ENCODE measurements at regions not wholly inside any gene's neighbourhood (a gene's known extent, or its start where the extent isn't known, plus 50 kb on each side); places are given as distances from the start of the nearest gene placed in this dataset.
"Not testable (repeated sequence)": the region's sequence is repeated elsewhere in the genome, so short reads cannot be mapped to it uniquely, and the experiment has no call there.

DNA sequence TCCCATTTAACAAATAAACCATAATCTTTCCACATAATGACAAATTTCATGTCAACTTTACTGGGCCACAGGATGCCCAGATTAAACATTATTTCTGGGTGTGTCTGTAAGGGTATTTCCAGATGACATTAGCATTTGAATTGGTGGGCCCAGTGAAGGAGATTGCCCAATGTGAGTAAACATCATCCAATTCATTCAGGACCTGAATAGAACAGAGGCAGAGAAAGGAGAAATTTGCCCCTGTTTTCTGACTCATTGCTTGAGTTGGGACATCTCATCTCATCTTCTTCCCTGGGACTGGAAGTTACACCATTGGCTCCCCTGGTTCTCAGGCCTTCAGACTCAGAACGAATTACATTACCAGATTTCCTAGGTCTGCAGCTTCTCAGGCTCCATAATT is 142.9 kb downstream of the TPBG start:
- Mint-ChIP-seq H3K4me1 (ENCODE audit: low read depth, unreplicated experiment) (peaks cover 4% of the 10 kb centered on the region), H3K9me3 (ENCODE audit: unreplicated experiment) (no peaks in the 10 kb centered on the region), H3K4me3 (ENCODE audit: unreplicated experiment) (no peak overlapping the region), H3K27ac (ENCODE audit: unreplicated experiment) (no peak overlapping the region), H3K36me3 (ENCODE audit: unreplicated experiment) (no peaks in the 10 kb centered on the region), H3K27me3 (ENCODE audit: unreplicated experiment) (peaks cover 2% of the 10 kb centered on the region)
- no peak for TF ChIP-seq CTCF (IDR thresholded peaks at IDR 0.05; ENCODE audit: partially characterized antibody, unreplicated experiment)
- no peak for DNase-seq

DNA sequence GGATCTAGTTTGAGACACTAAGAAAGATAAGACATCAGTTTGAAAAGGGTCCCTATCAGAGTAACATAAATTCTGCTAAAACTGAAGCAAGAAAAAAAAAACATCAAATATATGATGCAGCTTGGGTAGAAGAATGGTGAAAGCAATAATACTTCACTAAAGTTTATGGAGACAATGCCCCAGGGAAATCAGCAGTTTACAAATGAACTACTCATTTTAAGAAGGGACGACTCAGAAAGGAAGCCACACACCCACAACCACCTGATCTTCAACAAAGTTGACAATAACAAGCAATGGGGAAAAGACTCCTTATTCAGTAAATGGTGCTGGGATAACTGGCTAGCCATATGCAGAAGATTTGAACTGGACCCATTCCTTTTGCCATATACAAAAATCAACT is 143.5 kb downstream of the TPBG start:
- H3K9me3 Mint-ChIP-seq (ENCODE audit: unreplicated experiment) = no peaks in the 10 kb centered on the region
- H3K36me3 Mint-ChIP-seq (ENCODE audit: unreplicated experiment) = no peaks in the 10 kb centered on the region
- H3K4me1 Mint-ChIP-seq (ENCODE audit: low read depth, unreplicated experiment) = peaks cover 4% of the 10 kb centered on the region
- TF ChIP-seq CTCF (IDR thresholded peaks at IDR 0.05; ENCODE audit: partially characterized antibody, unreplicated experiment) = no peak
- H3K27ac Mint-ChIP-seq (ENCODE audit: unreplicated experiment) = no peak overlapping the region
- no peak for DNase-seq
- no peak overlapping the region for H3K4me3 Mint-ChIP-seq (ENCODE audit: unreplicated experiment)
- peaks cover 2% of the 10 kb centered on the region for H3K27me3 Mint-ChIP-seq (ENCODE audit: unreplicated experiment)

DNA sequence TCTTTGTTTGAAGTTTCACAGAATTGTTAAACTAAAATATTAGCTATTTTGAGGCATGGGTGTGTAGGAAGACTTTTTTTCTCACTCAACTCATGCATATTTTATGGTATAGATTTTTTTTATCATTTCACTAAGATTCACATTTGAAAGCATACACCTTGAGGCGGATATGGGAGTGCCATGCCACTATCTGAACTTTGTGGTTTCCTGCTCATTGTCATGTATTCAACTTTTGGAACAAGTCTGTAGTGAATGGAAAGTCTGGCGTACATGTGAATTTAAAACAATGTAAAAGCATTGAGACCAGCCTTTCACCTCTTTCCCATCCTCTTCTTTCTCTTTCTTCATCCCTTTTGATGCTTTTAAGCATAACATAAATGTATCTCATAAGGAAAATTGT is 147.9 kb downstream of the TPBG start:
- peaks cover 2% of the 10 kb centered on the region for H3K27me3 Mint-ChIP-seq (ENCODE audit: unreplicated experiment)
- TF ChIP-seq CTCF (IDR thresholded peaks at IDR 0.05; ENCODE audit: partially characterized antibody, unreplicated experiment) = no peak
- H3K27ac Mint-ChIP-seq (ENCODE audit: unreplicated experiment) = no peak overlapping the region
- no peaks in the 10 kb centered on the region for H3K9me3 Mint-ChIP-seq (ENCODE audit: unreplicated experiment)
- no peak overlapping the region for H3K4me3 Mint-ChIP-seq (ENCODE audit: unreplicated experiment)
- DNase-seq = no peak
- peaks cover 4% of the 10 kb centered on the region for H3K4me1 Mint-ChIP-seq (ENCODE audit: low read depth, unreplicated experiment)
- peaks cover 8% of the 10 kb centered on the region for H3K36me3 Mint-ChIP-seq (ENCODE audit: unreplicated experiment)

GRCh38 chr6:82517896-82518295 is 154.3 kb downstream of the TPBG start:
- not testable (repeated sequence) for H3K36me3 Mint-ChIP-seq (ENCODE audit: unreplicated experiment); H3K9me3 Mint-ChIP-seq (ENCODE audit: unreplicated experiment); H3K27me3 Mint-ChIP-seq (ENCODE audit: unreplicated experiment); H3K27ac Mint-ChIP-seq (ENCODE audit: unreplicated experiment); H3K4me1 Mint-ChIP-seq (ENCODE audit: low read depth, unreplicated experiment); H3K4me3 Mint-ChIP-seq (ENCODE audit: unreplicated experiment); DNase-seq

GRCh38 chr6:82521369-82521768 is 157.8 kb downstream of the TPBG start:
- Mint-ChIP-seq H3K4me1 (ENCODE audit: low read depth, unreplicated experiment) (no peaks in the 10 kb centered on the region), H3K36me3 (ENCODE audit: unreplicated experiment) (no peaks in the 10 kb centered on the region), H3K27me3 (ENCODE audit: unreplicated experiment) (no peaks in the 10 kb centered on the region), H3K27ac (ENCODE audit: unreplicated experiment) (no peak overlapping the region), H3K9me3 (ENCODE audit: unreplicated experiment) (no peaks in the 10 kb centered on the region), H3K4me3 (ENCODE audit: unreplicated experiment) (no peak overlapping the region)
- DNase-seq = no peak
- no peak for TF ChIP-seq CTCF (IDR thresholded peaks at IDR 0.05; ENCODE audit: partially characterized antibody, unreplicated experiment)

DNA sequence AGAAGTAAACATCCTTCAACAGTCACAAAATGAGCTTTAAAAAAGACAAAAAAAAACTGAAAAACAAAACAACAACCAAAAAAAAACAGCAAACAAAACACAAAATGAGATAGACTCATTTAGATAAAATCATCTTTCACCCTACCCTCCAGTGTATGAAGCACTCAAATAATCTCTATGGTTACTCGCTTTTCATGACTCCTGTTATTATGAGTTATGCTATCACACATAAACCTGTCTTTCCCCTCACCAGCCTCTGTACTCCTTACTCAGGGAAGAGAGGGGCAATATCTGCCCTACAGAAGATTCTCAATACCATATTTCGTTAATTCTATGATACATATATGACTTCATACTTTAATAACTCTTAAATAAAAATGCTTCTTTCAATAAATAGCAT is 158.2 kb downstream of the TPBG start:
- Mint-ChIP-seq H3K4me3 (ENCODE audit: unreplicated experiment) (no peak overlapping the region), H3K4me1 (ENCODE audit: low read depth, unreplicated experiment) (no peaks in the 10 kb centered on the region), H3K36me3 (ENCODE audit: unreplicated experiment) (no peaks in the 10 kb centered on the region), H3K27ac (ENCODE audit: unreplicated experiment) (no peak overlapping the region), H3K27me3 (ENCODE audit: unreplicated experiment) (no peaks in the 10 kb centered on the region), H3K9me3 (ENCODE audit: unreplicated experiment) (no peaks in the 10 kb centered on the region)
- TF ChIP-seq CTCF (IDR thresholded peaks at IDR 0.05; ENCODE audit: partially characterized antibody, unreplicated experiment) = no peak
- DNase-seq = no peak
